HCT116 (cell line): ENCODE measurements at regions not wholly inside any gene's neighbourhood (a gene's known extent, or its start where the extent isn't known, plus 50 kb on each side); places are given as distances from the start of the nearest gene placed in this dataset.

Experiments used
- ATAC-seq: fragments of 200-7000 bp; cut with Tn5 transposase; 2 replicates; pipeline ENCODE4 v1.9.1; 2020; ENCODE audit warnings: mild to moderate bottlenecking, moderate library complexity
- BruUV-seq: library from RNA; stranded (reverse); fragments of 400-500 nt; replicated peaks from 2 replicates; lab custom pipeline; 2021; lab: Mats Ljungman, UMichigan
- CTCF ChIA-PET: fragments of 300-600 bp; sonication (Branson Sonifier 250); formaldehyde crosslinking; loops from one replicate; lab custom pipeline; 2021; ENCODE audit warnings: antibody characterized with exemption; lab: Charles Lee
- POLR2A ChIA-PET: fragments of 300-600, 350-600 bp; sonication (Branson Sonifier 250); formaldehyde crosslinking; loops from one replicate; lab custom pipeline; 2021; ENCODE audit warnings: antibody characterized with exemption; lab: Charles Lee
- RAD21 ChIA-PET, 2 experiments: fragments of 300-600 bp; sonication (Branson Sonifier 250); formaldehyde crosslinking; loops; one replicate each; lab custom pipeline; 2023; ENCODE audit warnings: low total read pairs in 2 of 2; ENCODE audit not compliant: uncharacterized antibody in 2 of 2, unreplicated experiment in 2 of 2, low non-redundant PET in 1 of 2; lab: Charles Lee
- DNase-seq: peaks from one replicate; pipeline ENCODE4 v3.0.0-alpha.2; 2010; ENCODE audit warnings: low read depth, low spot score
- H2AFZ ChIP-seq: fragments of 200-600 bp; shearing (Covaris generic), sonication (generic); 2 replicates; pipeline ENCODE4 v1.6.1; 2017; ENCODE audit warnings: low read depth, mixed run types, mixed read lengths, antibody characterized with exemption, low read length; ENCODE audit not compliant: poor library complexity, severe bottlenecking
- H3K27ac ChIP-seq: 2 replicates; pipeline ENCODE4 v1.5.1; 2012; ENCODE audit warnings: low read depth, low read length
- H3K27me3 ChIP-seq: fragments of 200-600 bp; sonication (generic); 2 replicates; pipeline ENCODE4 v1.6.1; 2016; ENCODE audit warnings: mixed run types, low read length, mixed read lengths; ENCODE audit not compliant: insufficient read depth
- H3K36me3 ChIP-seq, 2 experiments: fragments of 200-500 bp in 1 of 2; fragments of 200-600 bp in 1 of 2; sonication (Bioruptor generic) in 1 of 2; sonication (generic) in 1 of 2; 2 replicates each; pipeline versions ENCODE4 v1.5.1 to v1.6.1; 2014 to 2016; ENCODE audit warnings: low read length in 2 of 2, inconsistent platforms in 1 of 2, mixed read lengths in 1 of 2, mixed run types in 1 of 2; ENCODE audit not compliant: insufficient read depth in 2 of 2, control insufficient read depth in 1 of 2
- H3K4me1 ChIP-seq, 2 experiments: fragments of 200-600 bp in 1 of 2; sonication (generic) in 1 of 2; 2 replicates each; pipeline versions ENCODE4 v1.5.1 to v1.6.1; 2012 to 2017; ENCODE audit warnings: low read length in 2 of 2, inconsistent platforms in 1 of 2, mild to moderate bottlenecking in 1 of 2, mixed read lengths in 1 of 2, mixed run types in 1 of 2, moderate library complexity in 1 of 2; ENCODE audit not compliant: insufficient read depth in 2 of 2, control insufficient read depth in 1 of 2
- H3K4me2 ChIP-seq: fragments of 200-600 bp; sonication (generic); 2 replicates; pipeline ENCODE4 v1.6.1; 2017; ENCODE audit warnings: mixed run types, low read length, mixed read lengths
- H3K4me3 ChIP-seq, 2 experiments: fragments of 200-600 bp in 1 of 2; sonication (generic) in 1 of 2; replicated peaks in 1 of 2; 2 replicates each; pipeline ENCODE4 v1.5.1; 2011 to 2016; ENCODE audit warnings: low read length in 2 of 2, control low read depth in 1 of 2, low read depth in 1 of 2, mild to moderate bottlenecking in 1 of 2, mixed read lengths in 1 of 2, mixed run types in 1 of 2
- H3K79me2 ChIP-seq: fragments of 200-600 bp; sonication (generic); 2 replicates; pipeline ENCODE4 v1.6.1; 2017; ENCODE audit warnings: mild to moderate bottlenecking, mixed run types, low read length, moderate library complexity, mixed read lengths; ENCODE audit not compliant: insufficient read depth
- H3K9ac ChIP-seq: fragments of 200-600 bp; sonication (generic); 2 replicates; pipeline ENCODE4 v1.6.1; 2016; ENCODE audit warnings: low read length, mixed read lengths
- H3K9me2 ChIP-seq: fragments of 200-600 bp; sonication (generic), shearing (Covaris generic); 2 replicates; pipeline ENCODE4 v1.6.1; 2017; ENCODE audit warnings: mixed run types, mild to moderate bottlenecking, moderate library complexity; ENCODE audit not compliant: insufficient read depth
- H3K9me3 ChIP-seq, 2 experiments: fragments of 200-500 bp in 1 of 2; fragments of 200-600 bp in 1 of 2; sonication (Bioruptor generic) in 1 of 2; sonication (generic) in 1 of 2; 2 replicates each; pipeline ENCODE4 v1.6.1; 2014 to 2017; ENCODE audit warnings: low read length in 2 of 2, mixed read lengths in 2 of 2, inconsistent platforms in 1 of 2, low read depth in 1 of 2, mild to moderate bottlenecking in 1 of 2, mixed run types in 1 of 2, moderate library complexity in 1 of 2; ENCODE audit not compliant: control insufficient read depth in 1 of 2, insufficient read depth in 1 of 2
- H4K20me1 ChIP-seq: fragments of 200-600 bp; sonication (generic), shearing (Covaris generic); 2 replicates; pipeline ENCODE4 v1.6.1; 2017; ENCODE audit warnings: mixed run types, mild to moderate bottlenecking, moderate library complexity; ENCODE audit not compliant: insufficient read depth
- ATF3 ChIP-seq: IDR thresholded peaks from 2 replicates; pipeline ENCODE4 v1.6.1; 2012
- CTCF ChIP-seq, 3 experiments: fragments of 200-600 bp in 1 of 3; sonication (generic) in 1 of 3; IDR thresholded peaks in 2 of 3; conservative IDR thresholded peaks in 1 of 3; 2 replicates each; pipeline ENCODE4 v1.5.1; 2012 to 2017; ENCODE audit warnings: low read depth in 2 of 3, low read length in 2 of 3, antibody characterized with exemption in 1 of 3, borderline replicate concordance in 1 of 3, control low read depth in 1 of 3, mild to moderate bottlenecking in 1 of 3, mixed read lengths in 1 of 3, mixed run types in 1 of 3, moderate library complexity in 1 of 3; ENCODE audit not compliant: insufficient read depth in 1 of 3
- EGR1 ChIP-seq: IDR thresholded peaks from 2 replicates; pipeline ENCODE4 v1.6.1; 2012; ENCODE audit warnings: low read depth
- ELF1 ChIP-seq: IDR thresholded peaks from 2 replicates; pipeline ENCODE4 v1.6.1; 2012; ENCODE audit warnings: low read depth, borderline replicate concordance
- EZH2 ChIP-seq: fragments of 200-600 bp; sonication (generic); IDR thresholded peaks from 2 replicates; pipeline ENCODE4 v1.6.1; 2017; ENCODE audit warnings: antibody characterized with exemption, mixed run types
- FOSL1 ChIP-seq: IDR thresholded peaks from 2 replicates; pipeline ENCODE4 v1.6.1; 2012; ENCODE audit warnings: low read depth
- POLR2AphosphoS5 ChIP-seq: IDR thresholded peaks from 2 replicates; pipeline ENCODE4 v1.6.1; 2011; ENCODE audit warnings: mild to moderate bottlenecking, low read depth, low read length, moderate library complexity
- RAD21 ChIP-seq: IDR thresholded peaks from 2 replicates; pipeline ENCODE4 v1.6.1; 2012; ENCODE audit warnings: low read depth, mild to moderate bottlenecking
- SIN3A ChIP-seq: IDR thresholded peaks from 2 replicates; pipeline ENCODE4 v1.6.1; 2012; ENCODE audit warnings: low read depth
- SP1 ChIP-seq: IDR thresholded peaks from 2 replicates; pipeline ENCODE4 v1.6.1; 2012; ENCODE audit warnings: low read depth
- SRF ChIP-seq: IDR thresholded peaks from 2 replicates; pipeline ENCODE4 v1.6.1; 2012; ENCODE audit warnings: low read depth
- intact Hi-C: fragments of 100-400 bp; cut with micrococcal nuclease; formaldehyde crosslinking; loops from 2 replicates; pipeline ENCODE4 v1.10.0; 2022

- Histone ChIP-seq H3K4me2 (peak overlapping the region; percentile 33), H3K4me1 (peaks cover 0 to 4% of the 10 kb centered on the region in 2 experiments; a peak in 1 of 4 replicates), H3K9ac (no peak overlapping the region), H3K36me3 (no peaks in the 10 kb centered on the region), H4K20me1 (no peaks in the 10 kb centered on the region), H3K27ac (no peak overlapping the region), H3K9me2 (no peaks in the 10 kb centered on the region), H2AFZ (peak overlapping the region; percentile 98), H3K4me3 (no peak overlapping the region), H3K79me2 (no peaks in the 10 kb centered on the region), H3K9me3 (no peaks in the 10 kb centered on the region), H3K27me3 (no peaks in the 10 kb centered on the region)
- DNase-seq (peak; percentile 3), ATAC-seq (peak; percentile 40; the same call in 1 of the 2 replicates)
- POLR2A ChIA-PET = no interaction called here
- intact Hi-C loops = loop anchor here (5.0 kb wide), 1 partner anchor 239 kb away; no protein-coding TSS in a partner anchor
- BruUV-seq = no TSS peak
- CTCF ChIA-PET = interaction anchor here (0.6 to 2.0 kb wide), 6 partner anchors 11 to 237 kb away, joined by 3 to 10 read pairs (median 4); no protein-coding TSS in a partner anchor
- RAD21 ChIA-PET = interaction anchor here in 1 of 2 experiments (1.4 kb wide), 1 partner anchor 237 kb away, joined by 3 read pairs; no protein-coding TSS in a partner anchor
- TF ChIP-seq ATF3 (no peak), EZH2 (no peak), FOSL1 (no peak), CTCF (IDR thresholded peaks at IDR 0.05 in 2 of 3, conservative IDR thresholded peaks at IDR 0.05 in 1 of 3; ENCODE audit: borderline replicate concordance in 1 of 3, insufficient read depth in 1 of 3, low read depth in 2 of 3, low read length in 2 of 3) (peak; percentile 40 to 52 (median 52); a peak in 4 of 6 replicates), SRF (no peak), RAD21 (peak; percentile 49), EGR1 (no peak), ELF1 (no peak), SP1 (no peak), SIN3A (no peak), POLR2AphosphoS5 (no peak)
These were observed 142.5 kb upstream of the MED14 start for GRCh38 chrX:40877887-40878286.
